ENCODE measurements at regions not wholly inside any gene's neighbourhood (a gene's known extent, or its start where the extent isn't known, plus 50 kb on each side); places are given as distances from the start of the nearest gene placed in this dataset.

GRCh38 chr4:56245547-56246232, 141.6 kb downstream of the AASDH start:
- H3K36me3 Mint-ChIP-seq (ENCODE audit: low read depth, unreplicated experiment), result no peaks in the 10 kb centered on the region
- no peak for DNase-seq (ENCODE audit: low spot score)
- TF ChIP-seq CTCF (IDR thresholded peaks at IDR 0.05; ENCODE audit: unreplicated experiment), result no peak
- no peak overlapping the region for H3K27ac Mint-ChIP-seq (ENCODE audit: unreplicated experiment)
- H3K4me1 Mint-ChIP-seq (ENCODE audit: unreplicated experiment), result no peaks in the 10 kb centered on the region
- no peaks in the 10 kb centered on the region for H3K9me3 Mint-ChIP-seq (ENCODE audit: unreplicated experiment)
- no peaks in the 10 kb centered on the region for H3K27me3 Mint-ChIP-seq (ENCODE audit: unreplicated experiment)
- H3K4me3 Mint-ChIP-seq (ENCODE audit: unreplicated experiment), result no peak overlapping the region

- Mint-ChIP-seq H3K4me3 (ENCODE audit: unreplicated experiment) (no peak overlapping the region), H3K4me1 (ENCODE audit: unreplicated experiment) (no peaks in the 10 kb centered on the region), H3K27ac (ENCODE audit: unreplicated experiment) (no peak overlapping the region), H3K36me3 (ENCODE audit: low read depth, unreplicated experiment) (no peaks in the 10 kb centered on the region), H3K27me3 (ENCODE audit: unreplicated experiment) (no peaks in the 10 kb centered on the region), H3K9me3 (ENCODE audit: unreplicated experiment) (no peaks in the 10 kb centered on the region)
- no peak for DNase-seq (ENCODE audit: low spot score)
- TF ChIP-seq CTCF (IDR thresholded peaks at IDR 0.05; ENCODE audit: unreplicated experiment), result no peak
Measured at GRCh38 chr4:56244681-56245080, 142.6 kb downstream of the AASDH start.

GRCh38 chr4:56243107-56243506, 144.2 kb downstream of the AASDH start:
- no peak for DNase-seq (ENCODE audit: low spot score)
- no peaks in the 10 kb centered on the region for H3K36me3 Mint-ChIP-seq (ENCODE audit: low read depth, unreplicated experiment)
- TF ChIP-seq CTCF (IDR thresholded peaks at IDR 0.05; ENCODE audit: unreplicated experiment), result no peak
- H3K9me3 Mint-ChIP-seq (ENCODE audit: unreplicated experiment), result no peaks in the 10 kb centered on the region
- H3K27ac Mint-ChIP-seq (ENCODE audit: unreplicated experiment), result no peak overlapping the region
- H3K4me3 Mint-ChIP-seq (ENCODE audit: unreplicated experiment), result no peak overlapping the region
- H3K4me1 Mint-ChIP-seq (ENCODE audit: unreplicated experiment), result no peaks in the 10 kb centered on the region
- H3K27me3 Mint-ChIP-seq (ENCODE audit: unreplicated experiment), result no peaks in the 10 kb centered on the region

GRCh38 chr4:56241500-56241899, 145.8 kb downstream of the AASDH start:
- DNase-seq (ENCODE audit: low spot score), result no peak
- H3K36me3 Mint-ChIP-seq (ENCODE audit: low read depth, unreplicated experiment), result no peaks in the 10 kb centered on the region
- no peak for TF ChIP-seq CTCF (IDR thresholded peaks at IDR 0.05; ENCODE audit: unreplicated experiment)
- no peaks in the 10 kb centered on the region for H3K9me3 Mint-ChIP-seq (ENCODE audit: unreplicated experiment)
- H3K4me3 Mint-ChIP-seq (ENCODE audit: unreplicated experiment), result no peak overlapping the region
- no peaks in the 10 kb centered on the region for H3K27me3 Mint-ChIP-seq (ENCODE audit: unreplicated experiment)
- no peaks in the 10 kb centered on the region for H3K4me1 Mint-ChIP-seq (ENCODE audit: unreplicated experiment)
- H3K27ac Mint-ChIP-seq (ENCODE audit: unreplicated experiment), result no peak overlapping the region

- Mint-ChIP-seq H3K9me3 (ENCODE audit: unreplicated experiment) (no peaks in the 10 kb centered on the region), H3K4me1 (ENCODE audit: unreplicated experiment) (no peaks in the 10 kb centered on the region), H3K36me3 (ENCODE audit: low read depth, unreplicated experiment) (no peaks in the 10 kb centered on the region), H3K27ac (ENCODE audit: unreplicated experiment) (no peak overlapping the region), H3K4me3 (ENCODE audit: unreplicated experiment) (no peak overlapping the region), H3K27me3 (ENCODE audit: unreplicated experiment) (no peaks in the 10 kb centered on the region)
- TF ChIP-seq CTCF (IDR thresholded peaks at IDR 0.05; ENCODE audit: unreplicated experiment), result no peak
- DNase-seq (ENCODE audit: low spot score), result no peak
Measured at GRCh38 chr4:56240554-56241174, 146.6 kb downstream of the AASDH start.
